LNCaP clone FGC (cell line): ENCODE measurements at regions not wholly inside any gene's neighbourhood (a gene's known extent, or its start where the extent isn't known, plus 50 kb on each side); places are given as distances from the start of the nearest gene placed in this dataset.

Experiments used
- DNase-seq: peaks from one replicate; pipeline ENCODE4 v3.0.0-alpha.2; 2011; ENCODE audit warnings: low read depth
- H3K4me3 ChIP-seq: 2 replicates; pipeline ENCODE4 v1.5.1; 2011; ENCODE audit warnings: mild to moderate bottlenecking, low read depth, low read length, control low read depth
- CTCF ChIP-seq: IDR thresholded peaks from 2 replicates; pipeline ENCODE4 v1.5.1; 2012; ENCODE audit warnings: mild to moderate bottlenecking; ENCODE audit not compliant: control insufficient read depth, insufficient read depth; ENCODE audit errors: extremely low read depth

GRCh38 chr10:2494399-2494798 is 572.9 kb upstream of the PFKP start:
- no peak for DNase-seq

GRCh38 chr10:2488446-2489005 is 578.8 kb upstream of the PFKP start:
- DNase-seq, result no peak

More at GRCh38 chr10:2494399-2494798, 572.9 kb upstream of the PFKP start:
- no peak overlapping the region for H3K4me3 ChIP-seq
- no peak for TF ChIP-seq CTCF

GRCh38 chr10:2487921-2488320 is 579.4 kb upstream of the PFKP start:
- H3K4me3 ChIP-seq, result no peak overlapping the region
- DNase-seq, result no peak
- TF ChIP-seq CTCF, result no peak

More at GRCh38 chr10:2488446-2489005, 578.8 kb upstream of the PFKP start:
- TF ChIP-seq CTCF, result no peak
- H3K4me3 ChIP-seq, result no peak overlapping the region

GRCh38 chr10:2478656-2479055 is 588.7 kb upstream of the PFKP start:
- H3K4me3 ChIP-seq, result no peak overlapping the region
- no peak for DNase-seq
- TF ChIP-seq CTCF, result no peak

GRCh38 chr10:2476812-2477553 is 590.4 kb upstream of the PFKP start:
- H3K4me3 ChIP-seq, result no peak overlapping the region
- no peak for DNase-seq
- TF ChIP-seq CTCF, result no peak

GRCh38 chr10:2476218-2476811 is 591.0 kb upstream of the PFKP start:
- no peak for DNase-seq
- H3K4me3 ChIP-seq, result no peak overlapping the region
- TF ChIP-seq CTCF, result no peak
